ENCODE measurements at regions not wholly inside any gene's neighbourhood (a gene's known extent, or its start where the extent isn't known, plus 50 kb on each side); places are given as distances from the start of the nearest gene placed in this dataset.

DNA sequence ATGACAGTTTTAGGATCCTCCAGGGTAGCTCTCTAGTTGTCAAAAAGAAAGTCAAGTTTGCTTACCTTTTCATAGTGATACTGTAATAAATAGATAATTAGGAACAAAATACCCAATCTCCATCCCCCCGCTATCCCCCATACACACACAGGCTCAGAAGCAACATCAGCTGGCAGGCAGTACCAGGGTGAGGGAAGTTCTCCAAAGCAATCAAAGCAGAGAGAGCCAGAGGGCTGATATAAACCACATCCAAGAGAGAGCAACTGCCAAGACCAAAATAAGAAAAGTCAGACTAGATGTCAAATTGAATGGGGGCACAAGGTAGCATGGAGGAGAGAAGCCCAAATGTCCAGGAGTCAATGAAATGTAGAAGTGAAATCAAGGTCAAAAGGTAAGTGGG, 80.2 kb upstream of the PTPRR start:
- Histone ChIP-seq H4K20me1 (ENCODE audit: insufficient read depth) (no peaks in the 10 kb centered on the region), H3K4me2 (ENCODE audit: low read length) (no peak overlapping the region), H3K27me3 (ENCODE audit: insufficient read depth, low read depth, low read length) (no peaks in the 10 kb centered on the region), H3K36me3 (ENCODE audit: insufficient read depth, low read length) (no peaks in the 10 kb centered on the region), H3K79me2 (replicated peaks; ENCODE audit: insufficient read depth, low read length) (no peaks in the 10 kb centered on the region), H3F3A (ENCODE audit: insufficient read depth, low read length, poor library complexity, severe bottlenecking) (no peaks in the 10 kb centered on the region), H2AFZ (ENCODE audit: low read depth, low read length) (no peak overlapping the region), H3K4me3 (ENCODE audit: low read length) (no peak overlapping the region), H3K9me3 (ENCODE audit: low read length) (no peaks in the 10 kb centered on the region), H3K9ac (ENCODE audit: low read length) (no peak overlapping the region), H3K9me2 (ENCODE audit: insufficient read depth, low read length) (no peaks in the 10 kb centered on the region), H3K27ac (ENCODE audit: low read length) (no peak overlapping the region)
- TF ChIP-seq REST (IDR thresholded peaks at IDR 0.05; ENCODE audit: borderline replicate concordance), result no peak
- no peak for TF ChIP-seq EZH2 (IDR thresholded peaks at IDR 0.05; ENCODE audit: borderline replicate concordance, insufficient read depth, low read length, poor library complexity, severe bottlenecking)
- no peak for TF ChIP-seq TAF1 (IDR thresholded peaks at IDR 0.05; ENCODE audit: low read depth)
- no peak for TF ChIP-seq RAD21 (conservative IDR thresholded peaks at IDR 0.05)
- TF ChIP-seq SMC3 (conservative IDR thresholded peaks at IDR 0.05; ENCODE audit: poor library complexity), result no peak
- TF ChIP-seq, protein P1, sequence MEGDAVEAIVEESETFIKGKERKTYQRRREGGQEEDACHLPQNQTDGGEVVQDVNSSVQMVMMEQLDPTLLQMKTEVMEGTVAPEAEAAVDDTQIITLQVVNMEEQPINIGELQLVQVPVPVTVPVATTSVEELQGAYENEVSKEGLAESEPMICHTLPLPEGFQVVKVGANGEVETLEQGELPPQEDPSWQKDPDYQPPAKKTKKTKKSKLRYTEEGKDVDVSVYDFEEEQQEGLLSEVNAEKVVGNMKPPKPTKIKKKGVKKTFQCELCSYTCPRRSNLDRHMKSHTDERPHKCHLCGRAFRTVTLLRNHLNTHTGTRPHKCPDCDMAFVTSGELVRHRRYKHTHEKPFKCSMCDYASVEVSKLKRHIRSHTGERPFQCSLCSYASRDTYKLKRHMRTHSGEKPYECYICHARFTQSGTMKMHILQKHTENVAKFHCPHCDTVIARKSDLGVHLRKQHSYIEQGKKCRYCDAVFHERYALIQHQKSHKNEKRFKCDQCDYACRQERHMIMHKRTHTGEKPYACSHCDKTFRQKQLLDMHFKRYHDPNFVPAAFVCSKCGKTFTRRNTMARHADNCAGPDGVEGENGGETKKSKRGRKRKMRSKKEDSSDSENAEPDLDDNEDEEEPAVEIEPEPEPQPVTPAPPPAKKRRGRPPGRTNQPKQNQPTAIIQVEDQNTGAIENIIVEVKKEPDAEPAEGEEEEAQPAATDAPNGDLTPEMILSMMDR (IDR thresholded peaks at IDR 0.05; ENCODE audit: poor library complexity, severe bottlenecking), result no peak
- no peak for TF ChIP-seq POLR2AphosphoS5 (IDR thresholded peaks at IDR 0.05)

DNA sequence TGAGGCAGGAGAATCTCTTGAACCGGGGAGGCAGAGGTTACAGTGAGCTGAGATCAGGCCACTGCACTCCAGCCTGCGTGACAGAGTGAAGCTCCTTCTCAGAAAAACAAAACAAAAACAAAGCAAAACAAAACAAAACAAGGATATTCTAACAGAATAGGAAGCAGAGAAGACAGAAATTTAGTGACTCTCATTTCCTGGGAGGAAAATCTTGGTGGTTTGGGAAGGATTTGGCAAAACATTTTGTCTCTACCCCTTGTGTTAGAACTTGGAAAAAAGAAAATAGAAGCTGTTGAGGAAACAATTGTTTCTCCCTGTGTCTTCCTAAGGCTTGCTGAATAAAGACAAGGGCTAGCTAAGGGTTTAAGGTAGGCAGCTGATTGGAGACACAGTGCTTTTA, 79.7 kb upstream of the PTPRR start:
- H3K9me3 ChIP-seq (ENCODE audit: low read length), result no peaks in the 10 kb centered on the region
- no peak overlapping the region for H2AFZ ChIP-seq (ENCODE audit: low read depth, low read length)
- no peak overlapping the region for H3K4me2 ChIP-seq (ENCODE audit: low read length)
- no peak overlapping the region for H3K4me3 ChIP-seq (ENCODE audit: low read length)
- H3K79me2 ChIP-seq (replicated peaks; ENCODE audit: insufficient read depth, low read length), result no peaks in the 10 kb centered on the region
- no peaks in the 10 kb centered on the region for H3K9me2 ChIP-seq (ENCODE audit: insufficient read depth, low read length)
- no peaks in the 10 kb centered on the region for H3F3A ChIP-seq (ENCODE audit: insufficient read depth, low read length, poor library complexity, severe bottlenecking)
- H3K36me3 ChIP-seq (ENCODE audit: insufficient read depth, low read length), result no peaks in the 10 kb centered on the region
- H3K27me3 ChIP-seq (ENCODE audit: insufficient read depth, low read depth, low read length), result no peaks in the 10 kb centered on the region
- H4K20me1 ChIP-seq (ENCODE audit: insufficient read depth), result no peaks in the 10 kb centered on the region
- no peak for TF ChIP-seq TAF1 (IDR thresholded peaks at IDR 0.05; ENCODE audit: low read depth)
- no peak for TF ChIP-seq REST (IDR thresholded peaks at IDR 0.05; ENCODE audit: borderline replicate concordance)
- no peak for TF ChIP-seq RAD21 (conservative IDR thresholded peaks at IDR 0.05)
- no peak for TF ChIP-seq POLR2AphosphoS5 (IDR thresholded peaks at IDR 0.05)
- no peak overlapping the region for H3K27ac ChIP-seq (ENCODE audit: low read length)
- H3K9ac ChIP-seq (ENCODE audit: low read length), result no peak overlapping the region
